HG02678 (cell line): ENCODE measurements at regions not wholly inside any gene's neighbourhood (a gene's known extent, or its start where the extent isn't known, plus 50 kb on each side); places are given as distances from the start of the nearest gene placed in this dataset.
"Not testable (repeated sequence)": the region's sequence is repeated elsewhere in the genome, so short reads cannot be mapped to it uniquely, and the experiment has no call there.

Experiments
- ATAC-seq: cut with Tn5 transposase; IDR thresholded peaks from one replicate; pipeline ENCODE4 v1.9.1; 2021; ENCODE audit warnings: mild to moderate bottlenecking, moderate library complexity; ENCODE audit not compliant: unreplicated experiment

DNA sequence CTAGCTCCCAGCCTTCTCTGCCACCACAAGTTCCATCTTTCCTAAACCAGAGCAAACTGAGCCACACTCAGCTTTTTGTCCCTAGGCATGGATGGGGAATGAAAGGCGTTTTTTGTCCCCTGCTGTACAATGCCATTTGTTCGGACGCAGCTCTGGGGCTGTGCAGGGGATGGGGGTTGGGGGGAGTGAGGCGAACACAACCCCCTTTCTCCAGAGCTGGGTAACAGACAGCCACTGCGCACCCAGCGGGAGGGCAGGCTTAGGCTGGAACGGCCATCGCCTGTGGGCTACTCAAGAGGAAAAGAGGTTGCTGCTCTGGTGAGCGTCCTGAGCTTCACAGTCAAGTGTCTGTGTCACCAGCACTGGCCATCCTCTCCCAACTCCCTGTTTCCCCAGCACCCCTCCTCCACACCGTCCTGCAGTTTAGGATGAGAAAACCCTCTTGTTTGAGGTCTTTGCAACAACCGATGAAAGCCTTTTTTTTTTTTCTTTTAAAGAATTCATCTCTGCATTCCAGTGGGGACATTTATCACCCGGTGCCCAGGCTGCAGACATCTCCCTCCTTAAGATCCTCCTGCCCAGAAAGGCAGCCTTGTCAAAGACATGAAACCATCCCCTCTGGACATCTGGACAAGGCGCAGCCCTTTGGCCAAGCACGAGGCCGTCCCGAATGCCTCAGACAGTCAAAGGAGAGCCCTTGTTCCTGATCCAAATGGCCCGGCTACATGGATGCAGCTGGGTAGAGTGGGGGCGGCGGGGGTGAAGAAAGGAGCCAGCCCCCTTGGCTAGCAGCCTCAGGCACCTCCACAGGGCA is 419.6 kb downstream of the BCOR start:
- ATAC-seq = no peak

DNA sequence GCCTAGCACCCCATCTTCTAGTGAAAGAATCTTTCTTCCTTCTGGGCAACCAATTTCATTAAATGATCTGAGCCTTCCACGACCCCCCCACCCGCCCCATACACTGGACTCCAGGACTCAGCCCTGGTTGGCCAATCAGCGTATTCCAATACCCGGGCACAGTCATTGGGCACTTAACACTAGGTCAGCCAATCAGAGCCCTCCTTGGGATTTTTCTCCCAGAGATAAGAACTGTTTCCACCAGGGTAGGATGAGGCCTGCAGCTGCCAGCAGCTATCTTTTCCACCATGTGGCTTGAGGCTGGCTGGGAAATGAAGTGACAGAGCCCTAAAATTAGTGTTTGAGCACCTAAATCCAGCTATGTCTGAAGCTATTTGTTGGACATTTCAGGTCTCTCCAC is 418.8 kb downstream of the BCOR start:
- no peak for ATAC-seq

DNA sequence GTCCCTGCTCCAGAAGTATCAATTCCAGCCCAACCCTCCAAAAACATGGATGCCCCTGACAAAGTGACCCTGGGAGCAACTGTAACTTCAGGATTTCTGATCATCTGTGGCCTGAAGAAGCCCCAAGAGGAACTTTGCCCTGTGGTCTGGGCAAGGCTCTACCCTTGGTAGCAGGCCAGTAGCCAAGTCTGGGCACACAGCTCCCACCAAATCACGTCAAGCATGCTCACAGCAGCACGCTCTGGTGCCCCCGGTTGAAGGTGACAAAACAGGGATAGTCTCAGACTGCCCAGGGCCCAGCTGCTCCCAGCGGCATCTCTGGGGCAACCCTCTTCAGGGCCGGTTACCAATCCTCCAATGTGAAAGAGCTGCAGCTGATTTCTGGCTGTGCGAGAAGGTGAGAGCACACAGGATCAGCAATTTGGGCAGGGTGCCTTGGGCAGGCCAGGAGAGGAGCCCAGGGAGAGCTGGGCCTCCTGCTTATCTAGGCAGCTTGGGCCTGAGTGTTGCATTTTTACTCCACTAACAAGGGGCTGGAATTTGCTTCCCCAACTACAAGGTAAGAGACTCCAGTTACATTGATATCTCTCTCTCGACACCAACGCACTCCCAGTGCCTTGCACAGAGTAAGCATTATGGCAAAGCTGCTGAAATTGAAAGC is 418.1 kb downstream of the BCOR start:
- no peak for ATAC-seq

DNA sequence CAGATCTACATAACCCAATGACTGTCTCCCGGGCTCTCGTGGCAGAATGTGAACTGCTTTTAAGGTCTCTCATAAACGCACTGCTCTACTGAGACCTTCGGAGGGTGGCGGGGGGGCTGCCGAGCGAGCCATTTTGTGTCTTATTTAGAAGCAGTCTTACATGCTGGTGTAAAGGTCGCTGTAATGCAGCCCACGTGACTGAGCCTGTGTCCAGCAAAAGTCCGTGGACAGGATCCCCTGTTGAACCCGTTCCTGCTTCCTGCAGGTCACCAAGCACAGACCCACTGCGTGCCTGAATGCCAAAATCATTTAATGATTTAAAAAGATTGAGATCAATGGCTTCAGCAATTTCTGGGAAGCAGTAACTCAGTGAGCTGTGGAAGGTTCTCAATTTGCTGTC is 415.9 kb downstream of the BCOR start:
- ATAC-seq = no peak

DNA sequence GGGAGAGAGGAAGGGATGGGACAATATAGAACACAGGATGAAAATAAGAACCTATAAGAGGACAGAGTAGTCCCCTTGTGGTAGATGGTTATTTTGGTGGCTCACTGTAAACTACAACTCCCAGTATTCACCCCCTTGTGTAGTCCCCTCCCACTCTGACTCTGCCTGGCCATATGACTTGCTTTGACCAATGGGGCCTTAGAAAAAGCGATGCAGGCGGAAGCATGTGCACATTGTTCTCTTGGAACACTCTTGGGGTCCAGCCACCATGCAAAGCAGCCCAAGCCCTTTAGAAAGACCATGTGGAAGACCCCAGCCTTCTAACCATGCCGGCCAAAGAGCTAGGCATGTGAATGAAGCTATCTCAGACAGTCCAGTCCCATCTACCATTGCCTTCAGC is 415.0 kb downstream of the BCOR start:
- no peak for ATAC-seq

DNA sequence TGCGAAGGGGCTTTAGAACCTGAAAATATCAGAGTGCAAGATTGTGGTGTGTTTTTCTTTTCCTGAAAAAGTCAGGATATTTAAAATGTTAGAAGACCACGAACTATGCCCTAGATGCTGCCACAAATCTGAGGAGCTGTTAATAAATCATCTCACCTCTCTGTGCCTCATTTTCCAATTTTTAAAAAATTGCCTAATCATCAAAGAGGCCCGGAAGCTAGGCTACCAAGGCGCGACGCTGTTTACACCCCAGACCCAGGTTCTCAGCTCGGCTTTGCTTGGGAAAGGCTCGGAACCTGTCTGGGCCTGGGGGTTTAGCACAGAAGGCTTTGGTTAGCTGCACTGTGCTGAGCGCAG is 409.6 kb downstream of the BCOR start:
- ATAC-seq = no peak

DNA sequence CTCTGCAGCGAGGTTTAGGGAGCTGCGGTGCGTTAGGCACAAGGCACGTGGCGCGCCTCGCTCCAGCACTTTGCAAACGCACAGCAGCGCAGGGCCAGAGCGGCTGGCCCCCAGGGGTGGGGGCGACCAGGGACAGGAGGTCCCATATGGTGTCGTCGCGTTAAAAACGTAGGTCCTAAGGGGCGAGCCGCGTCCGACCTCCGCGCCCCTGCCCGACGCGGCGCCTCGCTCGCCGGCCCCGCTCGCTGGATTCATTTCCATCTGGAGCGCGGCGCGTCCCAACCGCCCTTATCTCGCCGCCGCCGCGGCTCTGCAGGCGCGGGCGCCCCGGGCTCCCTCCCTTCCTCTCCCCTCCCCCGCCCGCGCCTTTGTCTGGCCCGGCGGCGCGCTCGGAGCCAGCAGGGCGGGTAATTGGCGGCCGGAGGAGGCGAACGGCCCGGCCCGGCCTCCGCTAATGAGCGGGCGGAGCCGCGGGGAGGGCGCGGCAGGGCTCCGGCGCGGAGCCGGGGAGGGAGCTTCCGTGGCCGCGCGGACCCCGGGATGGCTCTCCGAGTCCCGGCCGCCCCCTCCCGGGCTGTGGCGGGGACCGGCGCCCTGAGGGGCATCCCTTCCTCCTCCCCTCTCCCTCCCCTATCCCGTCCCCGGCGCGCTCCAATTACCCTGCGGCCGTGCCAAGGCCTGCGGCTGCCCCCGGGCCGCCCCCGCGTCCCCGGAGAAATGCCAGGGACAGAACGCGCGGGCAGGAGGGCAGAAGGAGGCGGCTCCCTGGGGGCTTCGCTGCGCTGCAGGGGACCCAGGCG is 409.0 kb downstream of the BCOR start:
- ATAC-seq = no peak

DNA sequence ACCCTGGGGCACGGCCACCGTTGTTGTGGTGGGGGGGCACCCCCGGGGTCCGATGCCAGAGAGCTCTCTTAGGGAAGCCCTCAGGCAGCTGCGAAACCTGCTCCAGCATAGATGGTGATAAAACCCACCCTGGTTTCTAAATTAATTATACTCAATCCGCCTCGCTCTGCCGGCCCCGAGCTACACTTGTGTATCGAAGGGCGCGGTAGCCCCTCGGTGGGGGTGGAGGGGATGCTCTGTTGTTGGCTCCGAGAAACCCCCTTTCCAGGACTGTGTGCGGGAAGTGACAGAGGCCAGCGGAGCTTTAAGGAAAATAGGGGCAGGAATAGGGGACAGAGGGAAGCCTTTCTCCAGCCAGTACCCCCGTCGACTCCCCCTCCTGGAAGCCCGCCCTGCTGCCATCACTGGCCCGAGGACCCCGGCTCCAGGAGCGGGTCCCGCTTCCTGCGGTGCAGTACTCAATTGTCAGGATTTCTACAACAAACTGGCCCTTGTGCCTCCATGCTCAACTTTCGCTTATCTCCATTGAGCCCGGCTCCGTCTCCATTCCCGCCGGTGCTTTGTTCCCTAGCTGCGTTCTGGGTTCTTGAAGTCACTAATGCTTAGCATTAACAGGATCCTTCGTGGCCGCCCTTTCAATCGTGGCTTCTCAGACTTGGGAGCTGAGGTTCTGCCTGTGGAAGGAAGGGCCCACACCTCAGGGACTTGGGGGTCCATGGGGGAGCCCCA is 408.2 kb downstream of the BCOR start:
- no peak for ATAC-seq

DNA sequence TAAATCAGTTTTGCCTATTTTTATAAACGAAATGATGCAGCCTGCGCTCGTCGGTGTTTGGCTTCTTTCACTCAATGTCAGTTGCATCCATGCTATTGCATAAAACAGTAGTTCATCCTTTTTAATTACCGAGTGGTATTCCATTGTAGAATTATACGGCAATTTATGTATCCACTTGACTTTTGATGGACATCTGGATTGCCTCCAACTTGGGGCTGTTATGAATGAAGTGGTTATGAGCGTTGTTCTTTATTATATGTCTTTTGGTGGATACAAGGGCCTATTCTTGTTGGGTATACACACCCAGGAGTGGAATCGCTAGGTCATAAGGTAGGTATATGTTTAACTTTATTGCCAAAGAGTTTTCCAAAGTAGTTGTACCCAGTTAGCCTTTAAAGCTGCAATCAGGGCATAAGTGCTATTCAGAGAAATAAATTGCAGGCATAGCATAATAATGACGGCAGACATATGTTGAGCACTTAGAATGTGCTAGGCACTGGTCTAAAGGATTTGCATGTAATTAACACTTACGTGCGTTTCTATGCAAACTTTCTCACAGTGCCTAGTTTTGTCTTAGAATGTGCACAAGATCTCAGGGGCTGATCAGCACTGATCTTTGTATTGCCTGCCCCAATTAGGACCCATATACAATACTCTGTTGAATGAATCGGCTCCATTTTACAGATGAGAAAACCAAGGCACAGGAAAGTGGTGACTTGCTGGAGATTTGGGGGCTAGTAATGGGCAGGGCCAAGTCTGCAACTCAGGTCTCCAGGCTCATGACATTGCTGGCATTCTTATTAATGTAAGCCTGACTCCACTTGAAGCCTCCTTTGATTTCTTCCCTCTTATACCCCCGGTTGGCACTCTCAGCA is 407.0 kb downstream of the BCOR start:
- no peak for ATAC-seq

DNA sequence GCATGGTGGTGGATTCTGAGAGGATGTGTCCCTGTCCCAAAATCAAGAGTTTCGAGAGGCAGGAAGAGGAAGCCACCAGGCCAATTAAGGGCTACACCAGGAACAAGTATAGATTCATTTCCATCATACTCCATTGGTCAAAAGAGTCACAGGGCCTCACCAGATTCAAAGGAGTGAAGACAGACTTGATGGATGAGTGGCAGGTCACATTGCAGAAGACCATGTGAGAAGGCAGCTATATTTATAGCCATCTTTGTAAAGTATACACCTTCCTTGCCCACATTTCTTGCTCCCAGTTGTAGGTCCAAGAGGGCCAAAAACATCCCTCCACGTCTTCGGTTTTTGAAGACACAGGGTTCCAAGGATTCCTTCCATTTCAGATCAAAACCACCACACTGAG is 406.0 kb downstream of the BCOR start:
- no peak for ATAC-seq

DNA sequence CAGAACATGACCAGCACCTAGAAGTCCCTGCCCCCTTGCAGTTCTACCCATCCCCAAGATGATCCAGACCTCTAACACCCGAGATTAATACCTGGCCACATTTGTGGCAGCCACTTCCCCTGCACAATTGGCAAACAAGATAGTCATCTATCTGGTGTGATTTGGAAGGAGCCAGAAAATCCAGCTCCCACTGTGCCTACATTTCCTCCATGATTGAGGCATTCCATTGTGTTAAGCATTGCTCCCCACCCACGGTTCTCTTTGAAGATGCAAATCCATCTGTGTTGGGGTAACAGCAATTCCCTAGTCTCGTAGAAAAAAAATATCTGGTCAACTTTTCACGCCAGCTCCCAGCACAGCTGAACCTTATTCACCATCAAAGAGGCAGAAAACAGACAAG is 405.0 kb downstream of the BCOR start:
- ATAC-seq = no peak

DNA sequence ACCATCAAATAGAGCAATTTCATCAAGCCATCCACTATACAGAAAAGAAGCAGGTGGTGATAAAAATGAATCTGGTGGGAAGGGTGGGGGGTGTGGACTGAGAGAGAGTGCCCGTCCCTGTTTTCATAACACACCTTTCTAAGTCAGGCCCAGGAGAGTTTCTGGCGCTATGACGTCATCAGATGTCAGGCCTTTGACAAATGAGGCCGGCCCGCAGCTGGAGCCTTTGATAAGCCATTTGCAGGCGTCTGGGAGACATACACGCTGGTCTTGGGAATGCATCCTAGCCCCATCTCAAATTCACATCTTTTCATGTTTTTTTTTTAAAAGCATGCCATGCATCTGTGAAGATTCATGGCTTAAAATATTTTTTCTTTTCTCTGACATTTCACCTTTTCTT is 404.5 kb downstream of the BCOR start:
- no peak for ATAC-seq

DNA sequence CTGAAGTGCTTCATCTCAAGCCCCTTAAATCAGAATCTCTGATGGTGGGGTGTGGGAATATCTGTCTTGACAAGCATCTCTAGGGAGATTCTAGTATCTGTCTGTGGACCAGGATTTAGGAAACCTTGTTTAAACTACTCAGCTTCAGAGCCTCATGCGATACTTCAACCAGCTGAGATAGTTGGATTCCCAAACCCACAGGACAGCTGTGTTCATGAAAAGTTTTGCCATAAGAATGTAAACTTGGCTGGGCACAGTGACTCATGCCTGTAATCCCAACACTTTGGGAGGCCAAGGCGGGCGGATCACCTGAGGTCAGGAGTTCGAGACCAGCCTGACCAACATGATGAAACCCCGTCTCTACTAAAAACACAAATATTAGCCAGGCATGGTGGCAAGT is 395.1 kb downstream of the BCOR start:
- ATAC-seq = not testable (repeated sequence)

DNA sequence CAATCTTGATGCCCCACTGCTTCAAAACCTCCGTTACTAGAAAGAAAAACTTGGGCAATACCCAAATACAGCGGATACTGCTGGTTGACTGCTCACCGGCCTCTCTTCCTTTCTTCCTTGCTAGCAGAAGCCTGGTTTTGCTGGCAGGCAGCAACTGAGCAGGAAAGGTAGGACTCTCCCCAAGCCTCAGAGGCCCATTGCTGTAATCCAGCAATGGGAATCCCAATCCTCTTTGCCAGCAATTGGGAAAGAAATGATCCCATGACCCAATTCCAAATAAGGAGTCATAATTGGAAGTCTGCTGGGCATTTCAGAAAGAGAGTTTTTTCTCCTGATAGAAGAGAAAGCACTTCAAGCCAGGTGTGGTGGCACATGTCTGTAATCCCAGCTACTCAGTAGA is 394.5 kb downstream of the BCOR start:
- ATAC-seq = no peak

DNA sequence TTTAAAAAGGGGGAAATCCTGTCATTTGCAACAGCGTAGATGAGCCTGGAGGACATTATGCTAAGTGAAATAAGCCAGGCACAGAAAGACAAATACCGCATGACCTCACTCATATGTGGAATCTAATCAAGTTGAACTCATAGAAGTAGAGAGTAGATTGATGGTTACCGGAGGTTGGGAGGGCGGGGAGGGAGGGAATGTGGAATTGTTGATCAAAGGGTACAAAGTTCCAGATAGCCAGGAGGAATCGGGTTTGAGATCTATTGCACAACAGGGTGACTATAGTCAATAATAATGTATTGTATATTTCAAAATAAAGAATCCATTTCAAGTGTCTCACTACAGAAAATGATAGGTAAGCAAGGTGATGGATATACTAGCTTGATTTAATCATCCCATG is 393.2 kb downstream of the BCOR start:
- ATAC-seq = no peak

DNA sequence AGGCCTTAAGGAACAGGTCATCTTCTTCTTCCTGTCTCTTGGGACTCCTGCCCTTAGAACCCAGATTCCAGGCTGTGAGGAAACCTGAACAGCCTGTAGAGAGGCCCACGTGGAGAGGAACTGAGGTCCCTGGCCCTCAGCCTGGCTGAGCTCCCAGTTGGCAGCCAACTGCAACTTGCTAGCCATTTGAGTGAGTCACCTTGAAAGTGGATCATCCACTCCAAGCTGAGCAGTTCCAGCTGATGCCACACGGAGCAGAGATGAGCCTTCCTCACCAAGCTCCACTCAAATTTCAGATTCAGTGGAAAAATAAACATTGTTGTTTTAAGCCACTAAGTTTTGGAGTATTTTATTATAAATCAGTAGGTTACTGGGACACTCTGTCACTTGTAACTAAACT is 392.5 kb downstream of the BCOR start:
- ATAC-seq = no peak

DNA sequence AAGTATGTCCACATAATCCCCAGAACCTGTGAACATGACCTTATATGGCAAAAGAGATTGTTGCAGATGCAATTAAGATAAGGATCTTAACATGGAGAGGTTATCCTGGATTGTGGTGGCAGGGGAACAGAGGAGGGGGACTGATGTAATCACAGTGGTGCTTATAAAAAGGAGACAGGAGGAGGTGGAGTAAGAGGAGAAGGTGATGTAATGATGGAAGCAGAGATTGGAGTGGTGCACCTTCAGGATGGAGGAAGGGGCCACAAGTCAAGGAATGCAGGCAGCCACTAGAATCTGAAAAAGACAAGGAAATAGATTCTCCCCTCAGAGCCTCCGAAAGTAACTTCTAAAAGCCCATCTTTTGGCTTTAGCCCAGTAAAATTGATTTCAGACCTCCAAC is 388.4 kb downstream of the BCOR start:
- no peak for ATAC-seq

DNA sequence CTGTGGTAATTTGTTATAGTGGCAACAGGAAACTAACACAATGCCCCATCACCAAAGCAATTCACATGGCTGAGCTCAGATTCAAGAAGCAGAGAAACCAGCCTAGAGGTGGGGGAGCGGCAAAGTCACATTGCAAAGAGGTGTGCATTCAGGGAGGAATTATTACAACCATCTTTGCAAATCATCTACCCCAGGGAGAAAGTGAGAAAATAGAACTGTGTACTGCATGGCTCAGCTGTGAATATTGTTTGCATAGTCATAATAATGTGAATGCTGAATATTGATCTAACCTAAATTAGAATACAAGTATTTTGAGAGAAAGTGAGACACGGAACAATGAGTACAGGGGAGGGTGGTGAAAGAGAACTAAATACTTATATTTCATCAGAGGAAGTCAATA is 387.9 kb downstream of the BCOR start:
- no peak for ATAC-seq

DNA sequence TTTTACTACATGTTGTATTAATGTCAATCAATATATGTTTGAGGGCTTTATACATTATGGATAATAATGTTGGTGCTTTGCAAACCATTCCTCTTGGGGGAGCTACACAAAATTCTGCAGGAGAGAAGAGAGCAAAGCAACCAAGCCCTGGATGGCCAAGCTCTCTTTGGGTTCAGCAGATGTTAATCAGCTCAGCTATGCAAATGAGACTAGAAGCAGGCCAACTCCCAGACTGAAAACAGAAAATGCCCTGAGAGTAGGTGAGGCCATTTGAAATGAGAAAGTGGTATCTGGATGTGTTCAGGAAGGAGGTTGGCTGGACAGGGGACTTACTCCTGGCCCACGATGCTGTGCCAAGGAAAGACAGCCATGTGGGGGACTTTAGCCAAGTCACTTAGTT is 387.0 kb downstream of the BCOR start:
- no peak for ATAC-seq

DNA sequence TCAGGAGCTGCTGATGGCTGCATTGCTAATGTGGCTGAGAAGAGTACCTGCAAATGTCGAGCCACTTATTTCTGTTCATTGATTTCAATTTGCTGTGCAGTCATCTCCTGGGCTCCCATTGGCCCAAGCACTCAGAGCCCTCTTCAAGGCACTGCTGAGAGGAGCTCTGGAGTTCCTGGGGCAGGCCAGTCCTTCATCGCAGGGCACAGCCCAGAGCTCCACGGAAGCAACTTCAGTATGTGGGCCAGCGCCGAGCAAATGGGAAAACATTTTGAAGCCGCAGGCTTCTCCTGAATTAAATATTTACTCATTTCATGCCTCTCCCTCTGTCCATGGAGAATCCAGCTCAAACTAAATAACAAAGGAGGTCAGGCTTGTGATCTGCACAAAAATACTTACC is 383.3 kb downstream of the BCOR start:
- no peak for ATAC-seq
